ENCODE measurements at regions not wholly inside any gene's neighbourhood (a gene's known extent, or its start where the extent isn't known, plus 50 kb on each side); places are given as distances from the start of the nearest gene placed in this dataset.

DNA sequence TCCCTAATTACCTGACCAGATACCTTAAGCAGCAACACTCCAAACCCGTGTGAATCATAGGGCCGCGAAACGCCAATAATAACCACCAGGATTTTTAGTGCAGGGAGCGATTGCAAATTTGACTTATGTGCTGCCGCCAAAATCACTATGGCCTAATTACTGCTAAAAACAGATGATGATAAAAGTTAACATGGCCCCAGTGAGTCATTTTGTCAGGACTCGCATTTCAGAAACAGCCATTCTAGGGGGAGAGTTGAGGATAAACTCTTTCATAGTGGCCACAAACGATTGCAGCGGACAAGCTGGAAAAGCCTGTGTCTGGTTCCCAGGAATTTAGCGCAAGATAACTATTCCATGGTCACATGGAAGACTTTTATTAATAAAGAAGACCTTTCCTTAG lies 103.4 kb downstream of the HLX start:
- Histone ChIP-seq H3K9me3 (no peaks in the 10 kb centered on the region), H3K27ac (no peak overlapping the region), H3K36me3 (no peaks in the 10 kb centered on the region), H3K27me3 (no peaks in the 10 kb centered on the region), H3K4me1 (no peaks in the 10 kb centered on the region), H3K4me3 (replicated peaks in 1 of 3) (no peak overlapping the region)
- TF ChIP-seq, protein P1, sequence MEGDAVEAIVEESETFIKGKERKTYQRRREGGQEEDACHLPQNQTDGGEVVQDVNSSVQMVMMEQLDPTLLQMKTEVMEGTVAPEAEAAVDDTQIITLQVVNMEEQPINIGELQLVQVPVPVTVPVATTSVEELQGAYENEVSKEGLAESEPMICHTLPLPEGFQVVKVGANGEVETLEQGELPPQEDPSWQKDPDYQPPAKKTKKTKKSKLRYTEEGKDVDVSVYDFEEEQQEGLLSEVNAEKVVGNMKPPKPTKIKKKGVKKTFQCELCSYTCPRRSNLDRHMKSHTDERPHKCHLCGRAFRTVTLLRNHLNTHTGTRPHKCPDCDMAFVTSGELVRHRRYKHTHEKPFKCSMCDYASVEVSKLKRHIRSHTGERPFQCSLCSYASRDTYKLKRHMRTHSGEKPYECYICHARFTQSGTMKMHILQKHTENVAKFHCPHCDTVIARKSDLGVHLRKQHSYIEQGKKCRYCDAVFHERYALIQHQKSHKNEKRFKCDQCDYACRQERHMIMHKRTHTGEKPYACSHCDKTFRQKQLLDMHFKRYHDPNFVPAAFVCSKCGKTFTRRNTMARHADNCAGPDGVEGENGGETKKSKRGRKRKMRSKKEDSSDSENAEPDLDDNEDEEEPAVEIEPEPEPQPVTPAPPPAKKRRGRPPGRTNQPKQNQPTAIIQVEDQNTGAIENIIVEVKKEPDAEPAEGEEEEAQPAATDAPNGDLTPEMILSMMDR (IDR thresholded peaks at IDR 0.05): no peak
- 91 to 92% methylated on average over 10 of the region's 10 CpGs for WGBS, 2 donors
- intact Hi-C loops (cut with DNase I): no loop called here
- no peak for DNase-seq

DNA sequence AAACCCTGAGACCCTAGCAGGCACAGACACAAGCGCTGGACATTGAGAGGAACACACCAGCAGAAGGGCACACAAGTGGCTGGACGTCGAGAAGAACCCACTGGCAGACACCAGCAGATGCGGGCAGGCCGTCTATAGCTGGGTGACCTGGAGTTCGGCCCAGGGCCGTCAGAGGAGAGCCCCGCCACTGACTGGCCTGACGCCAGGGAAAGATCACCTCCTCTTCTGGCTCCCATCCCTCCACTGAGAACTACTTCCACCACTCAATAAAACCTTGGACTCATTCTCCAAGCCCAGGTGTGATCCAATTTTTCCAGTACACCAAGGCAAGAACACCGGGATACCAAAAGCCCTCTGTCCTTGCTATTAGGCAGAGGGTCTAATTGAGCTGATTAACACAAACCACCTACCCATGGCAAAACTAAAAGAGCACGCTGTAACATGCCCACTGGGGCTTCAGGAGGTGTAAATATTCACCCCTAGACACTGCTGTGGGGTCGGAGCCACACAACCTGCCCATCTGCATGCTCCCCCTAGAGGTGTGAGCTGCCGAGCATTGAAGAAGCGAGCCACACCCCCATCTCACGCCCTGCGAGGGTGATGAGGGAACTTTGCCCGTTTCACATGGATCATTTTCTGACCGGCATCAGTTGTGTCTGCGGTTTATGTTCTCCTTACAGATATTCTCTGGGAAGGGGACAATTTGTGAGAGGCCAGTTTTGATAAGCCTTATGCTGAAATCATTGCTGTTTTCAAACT lies 104.8 kb downstream of the HLX start:
- WGBS, 2 donors: 63 to 65% methylated on average over 17 to 18 of the region's 19 CpGs
- intact Hi-C loops (cut with DNase I): no loop called here
- peak; percentile 51 to 57 for DNase-seq
- TF ChIP-seq, protein P1 (IDR thresholded peaks at IDR 0.05): no peak
- no peak for TF ChIP-seq POLR2A (IDR thresholded peaks at IDR 0.05)
- Histone ChIP-seq H3K4me1 (no peaks in the 10 kb centered on the region), H3K27me3 (no peaks in the 10 kb centered on the region), H3K9me3 (no peaks in the 10 kb centered on the region), H3K36me3 (no peaks in the 10 kb centered on the region), H3K27ac (no peak overlapping the region), H3K4me3 (replicated peaks in 1 of 3) (no peak overlapping the region)

DNA sequence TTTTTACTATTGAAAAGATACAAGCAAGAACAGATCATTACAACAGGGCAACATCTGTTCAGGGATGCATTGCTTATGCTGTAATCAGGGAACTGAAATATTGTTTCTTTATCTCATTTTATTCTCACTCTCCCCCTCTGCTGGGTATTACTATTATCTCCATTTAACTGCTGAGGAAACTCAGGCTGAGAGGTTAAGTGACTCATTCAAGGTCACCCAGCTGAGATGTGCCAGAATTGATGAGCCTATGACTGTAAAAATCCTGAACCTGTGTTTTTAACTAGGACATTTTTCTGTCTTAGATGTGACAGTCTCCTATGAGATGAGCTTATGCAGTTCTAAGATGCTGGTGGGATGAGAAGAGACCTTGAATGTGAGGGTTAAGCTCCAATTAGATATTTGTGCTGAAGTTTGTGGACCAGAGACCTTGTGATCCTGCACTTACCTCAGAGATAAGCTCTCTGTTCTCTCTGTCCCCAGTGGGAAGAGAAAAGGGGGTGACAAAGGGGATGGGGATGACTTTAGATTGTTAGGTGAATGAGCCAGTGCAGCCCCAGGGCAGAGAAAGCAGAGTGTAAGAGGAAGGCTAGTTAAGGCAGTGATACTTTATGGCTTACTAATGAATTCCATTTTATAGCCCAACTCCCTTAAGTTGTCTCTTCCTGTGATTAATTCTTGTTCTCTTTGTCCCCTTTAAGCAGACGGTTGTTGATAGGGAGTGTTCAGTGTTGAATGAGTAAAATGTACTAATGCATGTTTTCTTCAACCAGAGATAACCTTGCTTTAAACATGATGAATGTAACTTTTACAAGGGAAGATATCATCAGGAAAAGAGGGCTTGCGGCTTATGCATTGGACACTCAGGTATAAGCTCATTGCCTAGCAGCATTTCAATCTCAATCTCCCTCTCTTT lies 111.4 kb downstream of the HLX start:
- no peak overlapping the region for H3K4me3 ChIP-seq (replicated peaks in 1 of 3)
- 79 to 82% methylated on average over 2 of the region's 2 CpGs for WGBS, 2 donors
- no peaks in the 10 kb centered on the region for H3K4me1 ChIP-seq
- TF ChIP-seq, protein P1 (IDR thresholded peaks at IDR 0.05): no peak
- TF ChIP-seq POLR2A (IDR thresholded peaks at IDR 0.05): no peak
- H3K9me3 ChIP-seq: no peaks in the 10 kb centered on the region
- intact Hi-C loops (cut with DNase I): no loop called here
- no peaks in the 10 kb centered on the region for H3K27me3 ChIP-seq
- DNase-seq: no peak
- H3K36me3 ChIP-seq: no peaks in the 10 kb centered on the region
- H3K27ac ChIP-seq: no peak overlapping the region

DNA sequence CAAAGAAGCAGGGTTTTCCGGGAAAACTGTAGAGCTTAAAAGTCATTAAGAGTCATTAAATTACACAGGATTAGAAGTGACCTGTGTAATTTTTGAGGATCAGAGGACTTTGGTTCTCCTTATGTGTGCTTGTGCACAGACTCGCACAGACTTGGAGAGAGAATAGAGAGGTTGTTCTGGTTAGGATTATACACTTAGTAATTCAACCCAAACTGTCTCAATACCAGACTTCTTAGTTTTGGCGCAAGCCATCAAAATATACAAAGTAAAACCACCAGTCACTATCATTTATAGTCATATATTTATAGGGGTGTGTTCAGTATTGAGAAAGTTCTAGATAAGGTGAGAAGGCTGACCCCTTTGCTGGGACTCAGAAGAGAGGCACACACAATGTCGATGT lies 112.3 kb downstream of the HLX start:
- Histone ChIP-seq H3K9me3 (no peaks in the 10 kb centered on the region), H3K4me3 (replicated peaks in 1 of 3) (no peak overlapping the region), H3K4me1 (no peaks in the 10 kb centered on the region), H3K27me3 (no peaks in the 10 kb centered on the region), H3K36me3 (no peaks in the 10 kb centered on the region), H3K27ac (no peak overlapping the region)
- no peak for TF ChIP-seq POLR2A (IDR thresholded peaks at IDR 0.05)
- no peak for DNase-seq
- 80 to 85% methylated on average over 4 of the region's 4 CpGs for WGBS, 2 donors
- intact Hi-C loops (cut with DNase I): no loop called here

DNA sequence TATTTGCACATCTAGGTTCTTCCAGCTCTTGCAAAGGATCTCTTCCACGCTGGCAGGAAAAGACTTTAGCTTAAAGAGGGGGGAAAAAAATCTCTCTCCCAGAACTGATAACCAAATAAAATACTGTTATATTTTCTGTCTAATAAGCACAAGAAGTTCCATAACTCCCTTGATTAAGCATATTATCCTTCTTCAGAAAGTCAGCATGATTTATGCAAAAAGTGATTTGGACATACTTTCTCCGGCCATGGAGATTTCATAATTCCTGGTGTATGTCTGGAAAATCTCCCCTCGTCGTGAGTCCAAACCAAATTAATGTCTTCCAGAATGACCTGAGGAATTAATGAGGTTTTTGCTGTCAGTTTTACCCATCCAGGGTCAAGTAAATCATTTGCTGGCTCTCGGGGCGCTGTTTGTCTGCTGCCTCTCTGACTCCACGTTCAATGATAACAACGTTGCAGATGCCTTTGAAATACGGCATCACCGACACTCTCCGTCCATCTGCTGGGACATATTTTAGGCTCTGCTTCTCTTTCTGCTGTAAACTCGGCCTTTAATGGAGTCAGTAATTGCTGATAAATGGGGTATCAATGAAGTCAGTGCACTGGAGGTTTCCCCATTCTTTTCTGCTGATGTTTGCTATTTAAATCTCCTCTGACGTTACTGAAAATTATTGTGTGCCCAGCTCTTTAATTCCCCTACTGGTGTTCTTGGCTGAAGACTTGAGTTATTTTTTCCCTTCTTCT lies 112.9 kb downstream of the HLX start:
- intact Hi-C loops (cut with DNase I): no loop called here
- Histone ChIP-seq H3K4me3 (replicated peaks in 1 of 3) (no peak overlapping the region), H3K36me3 (no peaks in the 10 kb centered on the region), H3K27ac (no peak overlapping the region), H3K9me3 (no peaks in the 10 kb centered on the region), H3K27me3 (no peaks in the 10 kb centered on the region), H3K4me1 (no peaks in the 10 kb centered on the region)
- no peak for DNase-seq
- TF ChIP-seq, protein P1 (IDR thresholded peaks at IDR 0.05): no peak
- no peak for TF ChIP-seq POLR2A (IDR thresholded peaks at IDR 0.05)
- WGBS, 2 donors: 51 to 74% methylated on average over 13 of the region's 13 CpGs

All from thyroid gland (tissue), 4 donors.